ENCODE measurements at regions not wholly inside any gene's neighbourhood (a gene's known extent, or its start where the extent isn't known, plus 50 kb on each side); places are given as distances from the start of the nearest gene placed in this dataset.

DNA sequence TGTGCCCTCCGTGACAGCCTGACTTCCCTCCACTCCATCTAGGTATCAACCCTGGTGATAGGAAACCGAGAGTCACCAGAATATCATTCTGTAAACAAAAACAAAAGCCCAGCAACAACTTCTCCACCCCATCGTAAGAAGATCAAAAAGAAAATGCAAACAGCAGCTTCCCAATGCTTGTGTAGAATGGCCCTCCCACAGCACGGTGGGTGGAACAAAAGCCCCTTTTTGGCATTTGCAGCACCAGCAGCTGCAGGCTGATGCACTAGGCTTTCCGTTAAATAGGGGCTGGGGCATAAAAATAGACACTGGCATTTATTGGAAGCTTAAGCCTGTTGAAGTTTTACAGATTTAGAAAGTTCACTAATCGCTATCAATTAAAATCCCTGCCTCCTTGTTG, 513.0 kb downstream of the GALR1 start:
- peaks cover 3% of the 10 kb centered on the region for H3K9me3 ChIP-seq (ENCODE audit: control insufficient read depth, low read depth, low read length)
- no peak for FAIRE-seq

DNA sequence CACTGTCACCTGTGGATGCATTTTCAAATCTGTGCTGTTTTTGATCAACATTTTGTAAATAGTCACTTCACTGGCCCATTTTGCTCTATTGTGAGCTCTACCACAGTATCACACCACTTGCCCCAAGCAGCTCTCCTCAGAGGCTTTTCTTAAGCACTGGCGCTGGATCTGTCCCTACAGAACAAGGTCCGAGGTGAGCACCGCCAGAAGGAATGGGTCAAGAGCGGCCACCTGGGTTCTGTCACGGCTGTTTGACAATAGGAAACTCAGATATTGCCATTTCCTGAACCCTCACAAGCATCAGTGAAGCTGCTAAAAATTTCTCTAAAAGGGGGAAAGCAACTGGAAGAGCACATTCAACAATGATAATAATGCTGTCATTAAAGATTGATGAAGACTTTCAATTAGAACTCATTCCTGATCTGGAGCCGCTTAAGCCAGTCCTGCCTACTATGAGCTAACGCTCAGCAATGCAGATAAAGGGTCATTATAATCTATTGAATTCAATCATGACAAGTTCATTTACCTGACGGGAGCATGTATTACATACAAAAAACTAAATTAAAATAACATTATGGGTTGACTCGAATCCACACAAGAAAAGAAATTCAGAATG, 514.0 kb downstream of the GALR1 start:
- no peaks in the 10 kb centered on the region for H4K20me1 ChIP-seq (ENCODE audit: control insufficient read depth, extremely low read depth, insufficient read depth, low read length)
- no peaks in the 10 kb centered on the region for H3K4me1 ChIP-seq (ENCODE audit: control insufficient read depth, extremely low read depth, insufficient read depth, low read length)
- H3K36me3 ChIP-seq (ENCODE audit: control insufficient read depth in 2 of 2, extremely low read depth in 1 of 2, insufficient read depth in 2 of 2, low read length in 2 of 2) = no peaks in the 10 kb centered on the region
- no peak overlapping the region for H3K4me2 ChIP-seq (ENCODE audit: control insufficient read depth, extremely low read depth, insufficient read depth, low read depth, low read length)
- no peak for FAIRE-seq
- no peaks in the 10 kb centered on the region for H3K27me3 ChIP-seq (ENCODE audit: control insufficient read depth, extremely low read depth, insufficient read depth, low read length)
- no peaks in the 10 kb centered on the region for H3K9me1 ChIP-seq (ENCODE audit: control insufficient read depth, extremely low read depth, insufficient read depth, low read length)
- peaks cover 3% of the 10 kb centered on the region for H3K9me3 ChIP-seq (ENCODE audit: control insufficient read depth, low read depth, low read length)
- dilution Hi-C loops (cut with MboI; ENCODE audit: extremely low pct_ligation_motif_present, low sequenced_read_pairs) = no loop called here
- TF ChIP-seq, protein P1, sequence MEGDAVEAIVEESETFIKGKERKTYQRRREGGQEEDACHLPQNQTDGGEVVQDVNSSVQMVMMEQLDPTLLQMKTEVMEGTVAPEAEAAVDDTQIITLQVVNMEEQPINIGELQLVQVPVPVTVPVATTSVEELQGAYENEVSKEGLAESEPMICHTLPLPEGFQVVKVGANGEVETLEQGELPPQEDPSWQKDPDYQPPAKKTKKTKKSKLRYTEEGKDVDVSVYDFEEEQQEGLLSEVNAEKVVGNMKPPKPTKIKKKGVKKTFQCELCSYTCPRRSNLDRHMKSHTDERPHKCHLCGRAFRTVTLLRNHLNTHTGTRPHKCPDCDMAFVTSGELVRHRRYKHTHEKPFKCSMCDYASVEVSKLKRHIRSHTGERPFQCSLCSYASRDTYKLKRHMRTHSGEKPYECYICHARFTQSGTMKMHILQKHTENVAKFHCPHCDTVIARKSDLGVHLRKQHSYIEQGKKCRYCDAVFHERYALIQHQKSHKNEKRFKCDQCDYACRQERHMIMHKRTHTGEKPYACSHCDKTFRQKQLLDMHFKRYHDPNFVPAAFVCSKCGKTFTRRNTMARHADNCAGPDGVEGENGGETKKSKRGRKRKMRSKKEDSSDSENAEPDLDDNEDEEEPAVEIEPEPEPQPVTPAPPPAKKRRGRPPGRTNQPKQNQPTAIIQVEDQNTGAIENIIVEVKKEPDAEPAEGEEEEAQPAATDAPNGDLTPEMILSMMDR (optimal IDR thresholded peaks at IDR 0.05 in 1 of 3, IDR thresholded peaks at IDR 0.05 in 1 of 3, conservative IDR thresholded peaks at IDR 0.05 in 1 of 3; ENCODE audit: extremely low read depth in 1 of 3, insufficient read depth in 2 of 3, low read length in 3 of 3) = no peak
- no peak for TF ChIP-seq EZH2 (IDR thresholded peaks at IDR 0.05; ENCODE audit: low read length)
- no peak overlapping the region for H3K9ac ChIP-seq (ENCODE audit: control insufficient read depth, extremely low read depth, insufficient read depth, low read length)
- no peaks in the 10 kb centered on the region for H3K79me2 ChIP-seq (ENCODE audit: control insufficient read depth, insufficient read depth, low read length)
- no peak for DNase-seq (ENCODE audit: low read depth, low spot score)
- no peak overlapping the region for H3K27ac ChIP-seq (ENCODE audit: control insufficient read depth, insufficient read depth, low read length)
- H2AFZ ChIP-seq (ENCODE audit: control insufficient read depth, low read length) = no peak overlapping the region
- H3K4me3 ChIP-seq (ENCODE audit: control insufficient read depth in 2 of 3, extremely low read depth in 1 of 3, insufficient read depth in 2 of 3, low read depth in 1 of 3, low read length in 3 of 3) = no peak overlapping the region

More for the DNA sequence above, 513.0 kb downstream of the GALR1 start:
- no peak for TF ChIP-seq EZH2 (IDR thresholded peaks at IDR 0.05; ENCODE audit: low read length)
- TF ChIP-seq, protein P1 (optimal IDR thresholded peaks at IDR 0.05 in 1 of 3, IDR thresholded peaks at IDR 0.05 in 1 of 3, conservative IDR thresholded peaks at IDR 0.05 in 1 of 3; ENCODE audit: extremely low read depth in 1 of 3, insufficient read depth in 2 of 3, low read length in 3 of 3) = no peak
- H3K9me1 ChIP-seq (ENCODE audit: control insufficient read depth, extremely low read depth, insufficient read depth, low read length) = no peaks in the 10 kb centered on the region
- H3K9ac ChIP-seq (ENCODE audit: control insufficient read depth, extremely low read depth, insufficient read depth, low read length) = no peak overlapping the region
- no peak overlapping the region for H2AFZ ChIP-seq (ENCODE audit: control insufficient read depth, low read length)
- no peaks in the 10 kb centered on the region for H3K4me1 ChIP-seq (ENCODE audit: control insufficient read depth, extremely low read depth, insufficient read depth, low read length)
- no peaks in the 10 kb centered on the region for H4K20me1 ChIP-seq (ENCODE audit: control insufficient read depth, extremely low read depth, insufficient read depth, low read length)
- no peak overlapping the region for H3K4me3 ChIP-seq (ENCODE audit: control insufficient read depth in 2 of 3, extremely low read depth in 1 of 3, insufficient read depth in 2 of 3, low read depth in 1 of 3, low read length in 3 of 3)
- dilution Hi-C loops (cut with MboI; ENCODE audit: extremely low pct_ligation_motif_present, low sequenced_read_pairs) = no loop called here
- no peaks in the 10 kb centered on the region for H3K36me3 ChIP-seq (ENCODE audit: control insufficient read depth in 2 of 2, extremely low read depth in 1 of 2, insufficient read depth in 2 of 2, low read length in 2 of 2)
- no peaks in the 10 kb centered on the region for H3K79me2 ChIP-seq (ENCODE audit: control insufficient read depth, insufficient read depth, low read length)
- H3K4me2 ChIP-seq (ENCODE audit: control insufficient read depth, extremely low read depth, insufficient read depth, low read depth, low read length) = no peak overlapping the region
- no peak for DNase-seq (ENCODE audit: low read depth, low spot score)
- no peaks in the 10 kb centered on the region for H3K27me3 ChIP-seq (ENCODE audit: control insufficient read depth, extremely low read depth, insufficient read depth, low read length)
- no peak overlapping the region for H3K27ac ChIP-seq (ENCODE audit: control insufficient read depth, insufficient read depth, low read length)

Measured in keratinocyte (primary cell).